MV-4-11 (cell line): ENCODE measurements at regions not wholly inside any gene's neighbourhood (a gene's known extent, or its start where the extent isn't known, plus 50 kb on each side); places are given as distances from the start of the nearest gene placed in this dataset.
"Not testable (repeated sequence)": the region's sequence is repeated elsewhere in the genome, so short reads cannot be mapped to it uniquely, and the experiment has no call there.

Experiments
- DNase-seq: peaks from one replicate; lab custom pipeline; 2025; lab: John Stamatoyannopoulos, UW

- DNase-seq: no peak
These were observed 335.4 kb upstream of the MEF2C start for GRCh38 chr5:89218364-89218763.

GRCh38 chr5:89216606-89217005 lies 333.6 kb upstream of the MEF2C start:
- no peak for DNase-seq

GRCh38 chr5:89213573-89213972 lies 330.6 kb upstream of the MEF2C start:
- no peak for DNase-seq

DNA sequence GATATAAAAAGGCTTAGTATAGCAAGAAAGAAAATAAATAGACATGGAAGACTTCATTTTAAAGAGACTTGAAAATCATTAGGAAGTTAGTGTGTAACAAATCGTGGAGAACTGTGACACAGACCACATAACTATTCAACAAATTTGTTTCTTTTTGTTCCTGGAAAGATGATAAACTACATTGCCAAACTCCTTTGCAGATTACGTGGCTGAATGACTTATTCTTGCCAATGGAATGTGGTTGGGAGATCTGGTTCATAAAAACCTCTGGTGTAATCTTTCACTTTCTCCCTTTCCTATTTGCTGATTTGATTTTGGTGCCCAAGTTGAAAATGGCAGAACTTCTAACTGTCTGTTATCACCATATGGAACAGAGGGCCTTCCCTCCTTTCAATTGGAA lies 328.9 kb upstream of the MEF2C start:
- DNase-seq: no peak

GRCh38 chr5:89208811-89209210 lies 325.8 kb upstream of the MEF2C start:
- no peak for DNase-seq

DNA sequence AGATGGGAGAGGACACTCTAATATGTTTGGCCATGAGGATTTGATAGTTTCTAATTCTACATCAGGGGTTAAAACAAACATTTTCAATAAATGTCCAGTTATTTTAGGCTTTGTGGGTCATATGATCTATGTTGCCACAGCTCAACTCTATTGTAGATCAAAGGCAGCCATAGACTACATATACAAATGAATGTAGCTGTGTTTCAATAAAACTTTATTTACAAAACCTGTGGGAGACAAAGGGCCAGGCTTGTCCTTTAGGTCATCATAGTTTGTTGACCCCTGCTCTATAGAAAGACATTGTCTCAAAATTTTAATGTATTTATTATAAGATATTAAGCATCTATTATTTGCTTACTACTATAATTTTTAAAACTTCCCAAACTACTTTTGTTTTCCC lies 325.4 kb upstream of the MEF2C start:
- DNase-seq: no peak

- no peak for DNase-seq
These were observed 321.8 kb upstream of the MEF2C start for GRCh38 chr5:89204756-89205155.

GRCh38 chr5:89203611-89204010 lies 320.6 kb upstream of the MEF2C start:
- no peak for DNase-seq

DNA sequence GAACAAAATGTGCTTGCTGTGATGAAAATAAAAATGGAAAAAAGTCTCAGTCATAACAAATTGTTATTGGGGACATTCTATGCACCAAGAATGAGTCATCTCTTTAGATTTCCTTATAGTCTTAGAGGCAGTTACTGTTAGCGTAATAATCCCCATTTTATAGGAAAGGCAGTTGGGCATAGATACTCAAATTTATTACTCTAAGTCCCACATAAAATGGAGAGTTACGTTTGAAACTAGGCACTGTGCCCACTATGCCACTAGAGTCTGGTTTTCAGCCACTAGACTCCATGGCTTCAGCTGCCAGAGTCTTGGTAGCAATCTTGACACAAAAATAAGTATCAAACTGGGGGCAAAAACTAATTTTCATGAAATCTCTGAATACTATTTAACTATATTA lies 317.9 kb upstream of the MEF2C start:
- no peak for DNase-seq

- no peak for DNase-seq
These were observed 316.3 kb upstream of the MEF2C start for GRCh38 chr5:89199306-89199705.

DNA sequence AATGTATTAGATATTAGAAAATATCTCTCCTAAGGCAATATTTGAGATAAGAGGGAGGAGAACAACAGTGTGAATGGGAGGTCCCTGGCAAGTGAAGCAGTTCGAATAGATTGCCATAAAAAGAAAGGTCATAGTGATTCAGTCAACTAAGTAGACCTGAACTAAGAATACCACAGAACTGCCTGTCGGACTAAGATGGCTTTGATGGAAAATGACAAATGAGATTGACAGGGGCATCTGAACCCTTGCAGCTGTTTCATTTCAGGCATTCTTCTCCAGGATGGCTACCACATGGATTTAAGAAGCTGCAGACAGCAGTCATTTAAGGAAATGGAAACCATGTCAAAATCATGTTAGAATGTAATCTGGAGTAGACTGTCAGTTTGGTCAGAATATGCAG lies 308.4 kb upstream of the MEF2C start:
- DNase-seq: no peak

- DNase-seq: no peak
These were observed 307.7 kb upstream of the MEF2C start for GRCh38 chr5:89190515-89191265.

DNA sequence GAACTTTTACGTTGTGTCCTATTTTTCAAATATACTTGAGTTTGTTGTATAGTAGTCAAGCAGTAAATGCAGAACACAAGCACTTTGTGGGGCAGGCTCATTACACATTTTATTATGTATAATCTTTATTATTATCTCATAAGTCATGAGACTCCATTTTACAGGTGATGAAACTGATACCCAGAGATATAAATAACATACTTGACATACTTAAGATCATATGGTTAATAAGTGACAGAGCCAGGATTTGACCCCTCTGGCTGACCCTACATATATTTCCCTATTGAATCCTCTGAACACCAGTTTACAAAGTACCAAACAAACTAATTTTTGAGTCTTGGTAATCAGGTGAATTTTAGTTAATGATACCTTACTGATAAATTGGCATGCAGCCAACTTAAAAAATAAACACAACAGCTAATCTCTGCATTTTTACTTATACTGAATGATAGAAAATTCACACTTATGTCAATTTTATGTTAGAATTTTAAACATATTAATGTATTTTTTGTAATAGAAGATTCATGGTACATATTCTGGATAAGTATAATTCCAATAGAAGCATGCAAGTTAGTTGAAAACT lies 305.0 kb upstream of the MEF2C start:
- no peak for DNase-seq

- no peak for DNase-seq
These were observed 304.3 kb upstream of the MEF2C start for GRCh38 chr5:89187268-89187667.

GRCh38 chr5:89181546-89181945 lies 298.6 kb upstream of the MEF2C start:
- DNase-seq: no peak

- no peak for DNase-seq
These were observed 296.7 kb upstream of the MEF2C start for GRCh38 chr5:89179731-89180130.

- no peak for DNase-seq
These were observed 295.6 kb upstream of the MEF2C start for GRCh38 chr5:89178541-89178940.

GRCh38 chr5:89173528-89173927 lies 290.5 kb upstream of the MEF2C start:
- no peak for DNase-seq

GRCh38 chr5:89168766-89169165 lies 285.8 kb upstream of the MEF2C start:
- DNase-seq: no peak

DNA sequence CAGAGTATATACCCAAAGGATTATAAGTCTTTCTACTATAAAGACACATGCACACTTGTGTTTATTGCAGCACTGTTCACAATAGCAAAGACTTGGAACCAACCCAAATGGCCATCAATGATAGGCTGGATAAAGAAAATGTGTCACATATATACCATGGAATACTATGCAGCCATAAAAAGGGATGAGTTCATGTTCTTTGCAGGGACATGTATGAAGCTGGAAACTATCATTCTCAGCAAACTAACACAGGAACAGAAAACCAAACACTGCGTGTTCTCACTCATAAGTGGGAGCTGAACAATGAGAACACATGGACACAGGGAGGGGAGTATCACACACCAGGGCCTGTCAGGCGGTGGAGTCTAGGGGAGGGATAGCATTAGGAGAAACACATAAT lies 281.7 kb upstream of the MEF2C start:
- not testable (repeated sequence) for DNase-seq

- no peak for DNase-seq
These were observed 273.2 kb upstream of the MEF2C start for GRCh38 chr5:89156226-89156625.

GRCh38 chr5:89147031-89147430 lies 264.0 kb upstream of the MEF2C start:
- no peak for DNase-seq

- DNase-seq: no peak
These were observed 254.2 kb upstream of the MEF2C start for GRCh38 chr5:89137148-89137547.

GRCh38 chr5:89133975-89134374 lies 251.0 kb upstream of the MEF2C start:
- no peak for DNase-seq
